Hepatocyte (in vitro differentiated cells): ENCODE measurements at regions not wholly inside any gene's neighbourhood (a gene's known extent, or its start where the extent isn't known, plus 50 kb on each side); places are given as distances from the start of the nearest gene placed in this dataset.

ENCODE experiments used
- CTCF ChIP-seq: fragments of 200-600 bp; sonication (generic); IDR thresholded peaks from 2 replicates; pipeline ENCODE4 v1.5.1; 2016; ENCODE audit warnings: antibody characterized with exemption, mild to moderate bottlenecking; ENCODE audit not compliant: poor library complexity
- EZH2 ChIP-seq: fragments of 200-600 bp; sonication (generic); IDR thresholded peaks from 2 replicates; pipeline ENCODE4 v1.6.1; 2016; ENCODE audit warnings: antibody characterized with exemption, mild to moderate bottlenecking, borderline replicate concordance
- EZH2phosphoT487 ChIP-seq: fragments of 200-600 bp; sonication (generic); IDR thresholded peaks from one replicate; pipeline ENCODE4 v1.6.1; 2018; ENCODE audit warnings: antibody characterized with exemption, mild to moderate bottlenecking, low read depth, moderate library complexity; ENCODE audit not compliant: unreplicated experiment, severe bottlenecking

- TF ChIP-seq CTCF: no peak
- TF ChIP-seq EZH2: no peak
- TF ChIP-seq EZH2phosphoT487: no peak
These were observed 446.8 kb downstream of the ANKRD50 start for GRCh38 chr4:124265701-124266100.
